BLaER1 (cell line): ENCODE measurements at regions not wholly inside any gene's neighbourhood (a gene's known extent, or its start where the extent isn't known, plus 50 kb on each side); places are given as distances from the start of the nearest gene placed in this dataset.

Experiments
- H3K27ac ChIP-seq: shearing (Covaris generic); formaldehyde crosslinking; 2 replicates; pipeline ENCODE4 v1.8.1; 2022
- H3K27me3 ChIP-seq: shearing (Covaris generic); formaldehyde crosslinking; 2 replicates; pipeline ENCODE4 v1.8.1; 2022
- H3K36me3 ChIP-seq: shearing (Covaris generic); formaldehyde crosslinking; 2 replicates; pipeline ENCODE4 v1.8.1; 2022
- H3K4me1 ChIP-seq: shearing (Covaris generic); formaldehyde crosslinking; 2 replicates; pipeline ENCODE4 v1.8.1; 2022
- H3K4me2 ChIP-seq: shearing (Covaris generic); formaldehyde crosslinking; 2 replicates; pipeline ENCODE4 v1.8.1; 2022
- H3K4me3 ChIP-seq: shearing (Covaris generic); formaldehyde crosslinking; 2 replicates; pipeline ENCODE4 v1.8.1; 2022
- H3K9ac ChIP-seq: shearing (Covaris generic); formaldehyde crosslinking; 2 replicates; pipeline ENCODE4 v1.8.1; 2022
- H3K9me3 ChIP-seq: shearing (Covaris generic); formaldehyde crosslinking; 2 replicates; pipeline ENCODE4 v1.8.1; 2022
- H4K20me1 ChIP-seq: shearing (Covaris generic); formaldehyde crosslinking; 2 replicates; pipeline ENCODE4 v1.8.1; 2022
- Cebpa-rat ChIP-seq: shearing (Covaris generic); IDR thresholded peaks from 2 replicates; pipeline ENCODE4 v1.8.1; 2022

GRCh38 chr1:43066578-43066977 is 105.5 kb downstream of the EBNA1BP2 start:
- Histone ChIP-seq H3K4me1 (peaks cover 29% of the 10 kb centered on the region), H3K9ac (no peak overlapping the region), H3K36me3 (no peaks in the 10 kb centered on the region), H3K27me3 (peaks cover 6% of the 10 kb centered on the region; the same call in 1 of the 2 replicates), H3K4me3 (no peak overlapping the region), H3K4me2 (no peak overlapping the region), H3K27ac (no peak overlapping the region), H3K9me3 (no peaks in the 10 kb centered on the region), H4K20me1 (no peaks in the 10 kb centered on the region)
- no peak for TF ChIP-seq Cebpa-rat

GRCh38 chr1:43065616-43066399 is 106.3 kb downstream of the EBNA1BP2 start:
- Histone ChIP-seq H3K4me2 (no peak overlapping the region), H3K9ac (no peak overlapping the region), H3K27ac (no peak overlapping the region), H3K4me1 (peaks cover 29% of the 10 kb centered on the region), H3K36me3 (no peaks in the 10 kb centered on the region), H4K20me1 (no peaks in the 10 kb centered on the region), H3K9me3 (no peaks in the 10 kb centered on the region), H3K4me3 (no peak overlapping the region), H3K27me3 (peaks cover 6% of the 10 kb centered on the region; the same call in 1 of the 2 replicates)
- TF ChIP-seq Cebpa-rat, result no peak

GRCh38 chr1:43065191-43065590 is 106.5 kb upstream of the SLC2A1 start:
- TF ChIP-seq Cebpa-rat, result no peak
- peaks cover 27% of the 10 kb centered on the region for H3K4me1 ChIP-seq

DNA sequence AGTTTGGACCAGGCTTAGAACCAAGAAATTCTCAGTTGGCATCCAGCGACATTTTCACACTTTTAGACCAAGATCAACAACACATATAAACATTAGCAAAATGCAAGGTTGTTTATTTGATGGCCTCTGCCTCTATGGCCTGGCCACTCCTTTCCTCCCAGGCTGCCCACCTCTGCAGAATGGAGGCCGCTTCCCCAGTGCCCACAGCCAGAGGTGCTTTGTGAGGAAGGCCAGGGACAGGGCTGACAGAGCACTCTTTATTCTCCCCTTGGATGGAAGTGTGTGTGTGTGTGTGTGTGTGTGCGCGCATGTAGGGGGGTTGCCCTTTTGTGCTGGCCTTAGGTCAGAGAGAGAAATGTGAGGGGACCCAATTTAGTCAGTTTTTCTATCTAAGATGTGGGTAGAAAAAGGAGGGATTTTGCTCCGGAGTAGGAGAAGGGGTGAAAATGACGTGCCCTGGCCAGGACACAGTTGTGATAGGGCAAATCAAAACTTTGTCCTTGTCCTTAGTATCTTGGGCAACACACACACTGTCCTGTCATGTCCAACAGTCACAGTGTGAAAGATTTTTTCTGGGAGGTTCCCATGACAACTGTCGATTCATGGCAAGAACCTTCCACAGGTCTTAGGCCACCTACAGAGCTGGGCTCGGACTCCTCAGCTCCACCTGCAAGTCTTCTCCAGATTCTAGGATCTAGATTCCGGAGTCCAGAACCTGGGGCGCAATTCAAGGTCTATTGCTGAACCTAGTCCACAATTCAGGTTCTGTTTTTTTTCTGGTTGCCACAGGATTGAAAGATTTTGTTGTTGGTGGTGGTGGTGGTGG is 104.9 kb upstream of the SLC2A1 start:
- no peak for TF ChIP-seq Cebpa-rat
- no peaks in the 10 kb centered on the region for H4K20me1 ChIP-seq
- peaks cover 3% of the 10 kb centered on the region; the same call in 1 of the 2 replicates for H3K27me3 ChIP-seq
- no peak overlapping the region for H3K27ac ChIP-seq
- H3K9me3 ChIP-seq, result no peaks in the 10 kb centered on the region
- no peak overlapping the region for H3K4me2 ChIP-seq
- peaks cover 18% of the 10 kb centered on the region for H3K4me1 ChIP-seq
- H3K9ac ChIP-seq, result no peak overlapping the region
- no peaks in the 10 kb centered on the region for H3K36me3 ChIP-seq
- no peak overlapping the region for H3K4me3 ChIP-seq

More at GRCh38 chr1:43065191-43065590, 106.5 kb upstream of the SLC2A1 start:
- Histone ChIP-seq H3K4me3 (no peak overlapping the region), H3K9me3 (no peaks in the 10 kb centered on the region), H3K9ac (no peak overlapping the region), H4K20me1 (no peaks in the 10 kb centered on the region), H3K4me2 (no peak overlapping the region), H3K27me3 (peaks cover 6% of the 10 kb centered on the region; the same call in 1 of the 2 replicates), H3K36me3 (no peaks in the 10 kb centered on the region), H3K27ac (no peak overlapping the region)

DNA sequence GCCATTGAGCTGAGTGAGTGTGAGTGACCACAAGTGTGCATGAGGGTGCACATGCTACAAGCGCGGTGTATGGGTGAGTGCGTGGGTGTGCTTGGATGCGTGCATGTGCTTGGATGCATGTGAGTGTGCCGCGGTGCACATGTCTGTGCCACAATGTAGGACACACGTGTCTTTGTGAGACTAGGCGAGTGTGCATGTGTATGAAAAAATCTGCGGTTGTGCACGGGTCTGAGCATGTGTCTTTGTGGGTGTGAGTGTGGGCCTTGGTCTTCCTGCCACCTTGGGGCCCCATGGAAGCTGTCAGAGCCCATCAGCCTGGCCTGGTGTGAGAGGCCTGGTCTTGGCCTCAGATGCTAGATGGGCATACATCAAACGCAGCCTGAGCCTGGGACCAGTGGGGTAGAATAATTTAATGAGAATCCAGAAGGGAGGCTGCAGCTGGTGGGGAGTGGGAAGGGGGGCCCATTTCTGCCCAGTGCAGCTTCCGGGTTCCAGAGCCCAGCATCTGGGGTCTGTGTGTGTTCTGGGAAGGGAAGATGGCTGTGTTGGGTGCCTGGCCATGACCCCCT is 103.9 kb upstream of the SLC2A1 start:
- no peak overlapping the region for H3K4me3 ChIP-seq
- H3K4me1 ChIP-seq, result peaks cover 10% of the 10 kb centered on the region
- no peak for TF ChIP-seq Cebpa-rat
- H3K27me3 ChIP-seq, result no peaks in the 10 kb centered on the region
- H4K20me1 ChIP-seq, result no peaks in the 10 kb centered on the region
- H3K36me3 ChIP-seq, result no peaks in the 10 kb centered on the region
- H3K9me3 ChIP-seq, result no peaks in the 10 kb centered on the region
- no peak overlapping the region for H3K9ac ChIP-seq
- H3K4me2 ChIP-seq, result no peak overlapping the region
- H3K27ac ChIP-seq, result no peak overlapping the region

- Histone ChIP-seq H3K27ac (no peak overlapping the region), H3K9me3 (no peaks in the 10 kb centered on the region), H3K4me2 (no peak overlapping the region), H3K36me3 (no peaks in the 10 kb centered on the region), H3K9ac (no peak overlapping the region), H3K4me1 (peaks cover 10% of the 10 kb centered on the region; the same call in 1 of the 2 replicates), H4K20me1 (no peaks in the 10 kb centered on the region), H3K27me3 (no peaks in the 10 kb centered on the region), H3K4me3 (no peak overlapping the region)
- TF ChIP-seq Cebpa-rat, result no peak
These were observed 103.1 kb upstream of the SLC2A1 start for GRCh38 chr1:43061757-43062156.

DNA sequence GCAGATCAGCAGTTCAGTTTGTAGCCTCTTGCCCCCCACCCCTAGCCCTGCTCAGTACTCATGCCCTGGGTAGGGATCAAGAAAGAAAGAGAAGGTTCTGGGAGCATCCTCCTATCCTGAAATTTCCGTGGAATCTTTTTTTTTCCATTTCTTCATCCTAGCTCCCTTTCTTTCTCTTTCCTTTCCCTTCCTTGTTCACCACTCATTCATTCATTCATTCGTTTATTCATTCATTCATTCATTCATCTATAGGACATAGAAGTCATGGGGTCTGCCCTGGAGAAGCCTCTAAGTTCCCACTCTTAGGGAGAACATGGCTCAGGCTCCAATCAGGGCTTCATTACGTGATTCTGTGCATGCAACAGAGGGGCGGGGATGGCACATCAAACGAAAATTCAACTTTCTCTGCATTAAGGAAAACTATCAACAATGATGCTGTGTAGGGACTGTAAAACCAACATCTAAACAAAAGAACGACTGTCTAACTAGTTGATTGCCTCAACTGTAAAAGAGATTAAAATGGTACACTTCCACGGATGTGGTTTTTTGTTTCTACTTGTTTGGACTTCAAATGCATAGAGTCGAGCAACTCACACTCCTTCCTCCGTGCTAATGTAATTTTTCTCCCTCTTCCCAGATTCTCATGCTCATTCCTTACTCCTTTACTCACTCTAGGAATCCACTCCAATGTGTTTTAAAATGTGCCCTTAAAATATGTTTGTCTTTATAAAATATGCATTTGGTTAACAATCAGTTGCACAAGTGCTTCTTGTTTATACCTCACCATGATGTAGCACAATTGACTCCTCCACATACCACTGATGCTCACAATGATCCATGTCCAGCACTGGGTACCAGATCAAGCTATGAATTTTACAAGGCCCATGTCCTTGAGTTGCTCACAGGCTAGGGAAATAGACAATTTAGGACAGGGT is 101.2 kb upstream of the SLC2A1 start:
- no peak overlapping the region for H3K9ac ChIP-seq
- TF ChIP-seq Cebpa-rat, result no peak
- H3K36me3 ChIP-seq, result no peaks in the 10 kb centered on the region
- no peak overlapping the region for H3K27ac ChIP-seq
- H3K9me3 ChIP-seq, result no peaks in the 10 kb centered on the region
- peaks cover 15% of the 10 kb centered on the region for H3K4me1 ChIP-seq
- no peak overlapping the region for H3K4me3 ChIP-seq
- no peaks in the 10 kb centered on the region for H3K27me3 ChIP-seq
- no peaks in the 10 kb centered on the region for H4K20me1 ChIP-seq
- H3K4me2 ChIP-seq, result no peak overlapping the region

GRCh38 chr1:43058545-43059360 is 100.1 kb upstream of the SLC2A1 start:
- H3K9ac ChIP-seq, result no peak overlapping the region
- H3K27ac ChIP-seq, result no peak overlapping the region
- peak overlapping the region; percentile 25; the same call in 1 of the 2 replicates for H3K4me2 ChIP-seq

More at GRCh38 chr1:43058545-43059360, 100.1 kb upstream of the SLC2A1 start:
- H3K9me3 ChIP-seq, result no peaks in the 10 kb centered on the region
- no peak overlapping the region for H3K4me3 ChIP-seq
- H4K20me1 ChIP-seq, result no peaks in the 10 kb centered on the region
- H3K4me1 ChIP-seq, result peaks cover 15% of the 10 kb centered on the region
- no peak for TF ChIP-seq Cebpa-rat
- no peaks in the 10 kb centered on the region for H3K27me3 ChIP-seq
- H3K36me3 ChIP-seq, result no peaks in the 10 kb centered on the region
